ENCODE measurements at regions not wholly inside any gene's neighbourhood (a gene's known extent, or its start where the extent isn't known, plus 50 kb on each side); places are given as distances from the start of the nearest gene placed in this dataset.

DNA sequence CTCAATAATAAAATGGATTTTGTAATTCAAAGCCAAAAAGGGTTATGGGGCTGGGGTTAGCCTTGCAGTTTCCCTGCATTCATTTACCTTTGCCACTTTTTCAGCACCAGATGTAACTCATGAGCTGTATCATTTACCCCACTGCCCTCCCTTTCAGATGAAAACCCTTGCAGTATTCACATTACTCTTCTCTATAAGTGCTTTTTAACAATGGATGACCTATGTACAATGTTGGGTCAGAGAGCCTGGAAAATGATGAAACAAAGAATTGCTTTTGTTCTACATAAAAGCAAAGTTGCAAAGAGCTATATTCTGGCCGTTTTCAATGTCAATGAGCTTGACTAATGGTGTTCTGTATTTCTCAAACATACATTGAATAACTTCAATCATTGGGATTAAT lies 189.7 kb downstream of the TMEM26 start:
- intact Hi-C loops (cut with DNase I, micrococcal nuclease) = no loop called here
- TF ChIP-seq, protein P1, sequence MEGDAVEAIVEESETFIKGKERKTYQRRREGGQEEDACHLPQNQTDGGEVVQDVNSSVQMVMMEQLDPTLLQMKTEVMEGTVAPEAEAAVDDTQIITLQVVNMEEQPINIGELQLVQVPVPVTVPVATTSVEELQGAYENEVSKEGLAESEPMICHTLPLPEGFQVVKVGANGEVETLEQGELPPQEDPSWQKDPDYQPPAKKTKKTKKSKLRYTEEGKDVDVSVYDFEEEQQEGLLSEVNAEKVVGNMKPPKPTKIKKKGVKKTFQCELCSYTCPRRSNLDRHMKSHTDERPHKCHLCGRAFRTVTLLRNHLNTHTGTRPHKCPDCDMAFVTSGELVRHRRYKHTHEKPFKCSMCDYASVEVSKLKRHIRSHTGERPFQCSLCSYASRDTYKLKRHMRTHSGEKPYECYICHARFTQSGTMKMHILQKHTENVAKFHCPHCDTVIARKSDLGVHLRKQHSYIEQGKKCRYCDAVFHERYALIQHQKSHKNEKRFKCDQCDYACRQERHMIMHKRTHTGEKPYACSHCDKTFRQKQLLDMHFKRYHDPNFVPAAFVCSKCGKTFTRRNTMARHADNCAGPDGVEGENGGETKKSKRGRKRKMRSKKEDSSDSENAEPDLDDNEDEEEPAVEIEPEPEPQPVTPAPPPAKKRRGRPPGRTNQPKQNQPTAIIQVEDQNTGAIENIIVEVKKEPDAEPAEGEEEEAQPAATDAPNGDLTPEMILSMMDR (IDR thresholded peaks at IDR 0.05) = no peak
- ATAC-seq (ENCODE audit: poor library complexity) = no peak
- Mint-ChIP-seq H3K27ac (no peak overlapping the region), H3K9me3 (peaks cover 2% of the 10 kb centered on the region), H3K36me3 (ENCODE audit: low read depth) (no peaks in the 10 kb centered on the region), H3K4me1 (ENCODE audit: low read depth) (no peaks in the 10 kb centered on the region), H3K4me3 (no peak overlapping the region), H3K27me3 (peaks cover 8% of the 10 kb centered on the region)
- H3K9me3 ChIP-seq (ENCODE audit: control insufficient read depth in 1 of 2, insufficient read depth in 1 of 2, low read length in 2 of 2) = no peaks in the 10 kb centered on the region
- ChIA-PET CTCF (no interaction called here), POLR2A (no interaction called here)
- H3K27ac ChIP-seq (ENCODE audit: low read depth in 1 of 2, low read length in 2 of 2) = no peak overlapping the region
- no peak for DNase-seq
- H3K4me3 ChIP-seq (ENCODE audit: low read length) = no peak overlapping the region
- peaks cover 0 to 7% of the 10 kb centered on the region in 2 experiments for H3K27me3 ChIP-seq (ENCODE audit: control insufficient read depth in 1 of 2, insufficient read depth in 2 of 2, low read length in 2 of 2)
- no peaks in the 10 kb centered on the region for H3K4me1 ChIP-seq (ENCODE audit: insufficient read depth, low read length)
- H3K36me3 ChIP-seq (ENCODE audit: insufficient read depth, low read length) = no peaks in the 10 kb centered on the region

DNA sequence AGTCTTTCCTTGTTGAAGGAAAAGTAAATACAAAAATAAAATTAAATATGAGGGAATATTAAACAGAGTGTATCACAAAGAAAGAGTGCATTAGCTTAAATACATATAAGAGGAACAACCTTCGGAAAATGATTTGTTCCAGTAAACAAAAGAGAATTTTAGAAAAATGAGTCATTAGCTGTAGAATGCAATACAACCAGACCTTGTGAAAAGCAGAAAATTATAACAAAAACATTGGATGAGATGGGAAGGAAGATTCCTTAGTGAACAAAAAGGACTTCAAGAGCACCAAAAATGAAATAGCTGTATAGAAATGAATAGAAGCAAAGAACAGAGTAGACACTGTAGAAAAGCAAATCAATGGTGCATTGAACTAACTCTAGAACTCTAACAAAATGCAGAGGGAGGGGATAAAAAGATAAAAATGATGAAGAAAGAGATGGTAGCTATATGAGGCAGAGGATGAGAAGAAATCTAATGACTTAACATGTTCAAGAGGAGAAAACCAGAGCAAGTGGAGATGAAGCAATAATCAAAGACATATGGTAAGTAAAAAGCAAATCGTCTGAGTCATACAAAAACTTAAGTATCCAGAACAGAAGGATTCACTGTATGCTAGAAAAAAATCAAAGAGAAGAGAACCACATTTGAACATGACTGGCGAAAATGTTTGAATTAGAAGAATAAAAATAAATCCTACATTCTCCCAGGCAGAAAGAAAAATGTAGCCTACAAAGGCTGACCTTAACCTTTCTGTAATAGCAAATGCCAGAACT lies 190.5 kb downstream of the TMEM26 start:
- TF ChIP-seq, protein P1 (IDR thresholded peaks at IDR 0.05) = no peak
- peaks cover 2% of the 10 kb centered on the region for H3K9me3 Mint-ChIP-seq
- H3K4me1 Mint-ChIP-seq (ENCODE audit: low read depth) = no peaks in the 10 kb centered on the region
- no peaks in the 10 kb centered on the region for H3K36me3 Mint-ChIP-seq (ENCODE audit: low read depth)
- intact Hi-C loops (cut with DNase I, micrococcal nuclease) = no loop called here
- no peak overlapping the region for H3K27ac ChIP-seq (ENCODE audit: low read depth in 1 of 2, low read length in 2 of 2)
- H3K4me3 Mint-ChIP-seq = no peak overlapping the region
- ChIA-PET POLR2A (no interaction called here), CTCF (no interaction called here)
- ATAC-seq (ENCODE audit: poor library complexity) = no peak
- H3K4me1 ChIP-seq (ENCODE audit: insufficient read depth, low read length) = no peaks in the 10 kb centered on the region
- peaks cover 0 to 3% of the 10 kb centered on the region in 2 experiments for H3K9me3 ChIP-seq (ENCODE audit: control insufficient read depth in 1 of 2, insufficient read depth in 1 of 2, low read length in 2 of 2)
- no peak for DNase-seq
- H3K36me3 ChIP-seq (ENCODE audit: insufficient read depth, low read length) = no peaks in the 10 kb centered on the region
- no peak overlapping the region for H3K27ac Mint-ChIP-seq
- H3K4me3 ChIP-seq (ENCODE audit: low read length) = no peak overlapping the region
- peaks cover 14% of the 10 kb centered on the region for H3K27me3 Mint-ChIP-seq
- peaks cover 0 to 7% of the 10 kb centered on the region in 2 experiments for H3K27me3 ChIP-seq (ENCODE audit: control insufficient read depth in 1 of 2, insufficient read depth in 2 of 2, low read length in 2 of 2)

DNA sequence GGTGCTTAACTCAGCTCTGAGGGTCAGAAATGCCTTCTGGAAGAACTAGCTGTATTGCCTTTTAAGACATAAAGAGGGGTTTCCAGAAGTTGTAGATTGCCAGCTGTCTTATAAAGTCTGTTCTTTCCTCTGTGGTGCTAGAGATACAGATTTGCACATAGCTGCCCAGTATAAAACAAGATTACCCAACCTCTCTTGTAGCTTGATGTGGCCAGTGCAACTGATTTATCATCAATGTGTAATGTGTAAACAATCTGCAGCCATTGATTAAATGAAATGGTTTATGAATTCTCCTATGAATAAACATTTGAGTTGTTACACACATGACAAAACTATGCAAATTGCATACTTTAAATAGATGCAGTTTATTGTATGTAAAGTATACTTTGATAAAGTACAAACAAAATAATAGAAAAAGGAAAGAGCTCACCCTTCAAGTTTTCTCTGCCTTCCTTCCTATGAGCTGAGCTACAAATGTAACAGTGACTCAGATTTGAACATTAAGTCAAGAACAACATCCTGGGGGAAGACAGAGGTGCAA lies 195.2 kb downstream of the TMEM26 start:
- ChIA-PET CTCF (no interaction called here), POLR2A (no interaction called here)
- Histone ChIP-seq H3K9me3 (ENCODE audit: control insufficient read depth in 1 of 2, insufficient read depth in 1 of 2, low read length in 2 of 2) (peaks cover 3 to 7% of the 10 kb centered on the region in 2 experiments), H3K4me1 (ENCODE audit: insufficient read depth, low read length) (no peaks in the 10 kb centered on the region), H3K4me3 (ENCODE audit: low read length) (no peak overlapping the region), H3K27ac (ENCODE audit: low read depth in 1 of 2, low read length in 2 of 2) (no peak overlapping the region), H3K27me3 (ENCODE audit: control insufficient read depth in 1 of 2, insufficient read depth in 2 of 2, low read length in 2 of 2) (peaks cover 2 to 7% of the 10 kb centered on the region in 2 experiments), H3K36me3 (ENCODE audit: insufficient read depth, low read length) (no peaks in the 10 kb centered on the region)
- no peaks in the 10 kb centered on the region for H3K4me1 Mint-ChIP-seq (ENCODE audit: low read depth)
- no peak for DNase-seq
- intact Hi-C loops (cut with DNase I, micrococcal nuclease) = no loop called here
- no peaks in the 10 kb centered on the region for H3K9me3 Mint-ChIP-seq
- TF ChIP-seq, protein P1 (IDR thresholded peaks at IDR 0.05) = no peak
- H3K36me3 Mint-ChIP-seq (ENCODE audit: low read depth) = no peaks in the 10 kb centered on the region
- peaks cover 27% of the 10 kb centered on the region for H3K27me3 Mint-ChIP-seq
- no peak overlapping the region for H3K4me3 Mint-ChIP-seq
- no peak overlapping the region for H3K27ac Mint-ChIP-seq
- no peak for ATAC-seq (ENCODE audit: poor library complexity)

Measured in CD4-positive, alpha-beta T cell (primary cell).